GM12892 (cell line): ENCODE measurements at regions not wholly inside any gene's neighbourhood (a gene's known extent, or its start where the extent isn't known, plus 50 kb on each side); places are given as distances from the start of the nearest gene placed in this dataset.

Source experiments
- DNase-seq: peaks from one replicate; pipeline ENCODE4 v3.0.0; 2011; ENCODE audit not compliant: insufficient read length
- FAIRE-seq: peaks from 2 replicates; lab custom pipeline; 2011; peaks lifted over from hg19 to GRCh38; lab: Jason Lieb, UNC
- POLR2A ChIP-seq: IDR thresholded peaks from 2 replicates; pipeline ENCODE4 v1.6.1; 2011; ENCODE audit warnings: low read depth, low read length, control low read depth
- POLR2AphosphoS5 ChIP-seq: IDR thresholded peaks from 2 replicates; pipeline ENCODE4 v1.6.1; 2011; ENCODE audit warnings: low read depth, low read length, control low read depth
- TAF1 ChIP-seq: IDR thresholded peaks from 2 replicates; pipeline ENCODE4 v1.6.1; 2011; ENCODE audit warnings: low read depth, mild to moderate bottlenecking, control low read depth, low read length, borderline replicate concordance

GRCh38 chr1:91608876-91609275, 108.2 kb downstream of the CDC7 start:
- TF ChIP-seq POLR2AphosphoS5 (no peak), TAF1 (no peak), POLR2A (no peak)
- DNase-seq: no peak
- FAIRE-seq: no peak

- TF ChIP-seq POLR2A (no peak), TAF1 (no peak), POLR2AphosphoS5 (no peak)
- DNase-seq (no peak), FAIRE-seq (no peak)
These were observed 108.9 kb downstream of the CDC7 start for GRCh38 chr1:91609551-91609950.

GRCh38 chr1:91610102-91610501, 109.5 kb downstream of the CDC7 start:
- TF ChIP-seq TAF1 (no peak), POLR2A (no peak), POLR2AphosphoS5 (no peak)
- FAIRE-seq (no peak), DNase-seq (no peak)

GRCh38 chr1:91610789-91611188, 110.1 kb downstream of the CDC7 start:
- DNase-seq (no peak), FAIRE-seq (no peak)
- no peak for TF ChIP-seq TAF1
- no peak for TF ChIP-seq POLR2A
- no peak for TF ChIP-seq POLR2AphosphoS5

GRCh38 chr1:91611483-91611917, 110.8 kb downstream of the CDC7 start:
- no peak for FAIRE-seq

GRCh38 chr1:91613595-91613994, 112.9 kb downstream of the CDC7 start:
- TF ChIP-seq POLR2A: no peak
- TF ChIP-seq TAF1: no peak
- no peak for TF ChIP-seq POLR2AphosphoS5
- no peak for DNase-seq
- FAIRE-seq: no peak

More at GRCh38 chr1:91611483-91611917, 110.8 kb downstream of the CDC7 start:
- TF ChIP-seq TAF1: no peak
- no peak for TF ChIP-seq POLR2A
- no peak for TF ChIP-seq POLR2AphosphoS5
- DNase-seq: no peak

- no peak for TF ChIP-seq TAF1
- TF ChIP-seq POLR2AphosphoS5: no peak
- TF ChIP-seq POLR2A: no peak
- DNase-seq: no peak
- FAIRE-seq: no peak
These were observed 116.1 kb downstream of the CDC7 start for GRCh38 chr1:91616712-91617111.

- TF ChIP-seq POLR2A (no peak), POLR2AphosphoS5 (no peak), TAF1 (no peak)
- peak; percentile 33 for FAIRE-seq
- DNase-seq: no peak
These were observed 116.7 kb downstream of the CDC7 start for GRCh38 chr1:91617285-91617765.

- FAIRE-seq: no peak
- TF ChIP-seq POLR2A (no peak), TAF1 (no peak), POLR2AphosphoS5 (no peak)
- no peak for DNase-seq
These were observed 119.2 kb downstream of the CDC7 start for GRCh38 chr1:91619881-91620280.

GRCh38 chr1:91621360-91621759, 120.7 kb downstream of the CDC7 start:
- no peak for FAIRE-seq
- no peak for TF ChIP-seq TAF1
- no peak for TF ChIP-seq POLR2A
- TF ChIP-seq POLR2AphosphoS5: no peak
- no peak for DNase-seq

- FAIRE-seq (no peak), DNase-seq (no peak)
- TF ChIP-seq TAF1 (no peak), POLR2AphosphoS5 (no peak), POLR2A (no peak)
These were observed 121.3 kb downstream of the CDC7 start for GRCh38 chr1:91621907-91622306.

- no peak for TF ChIP-seq TAF1
- no peak for TF ChIP-seq POLR2AphosphoS5
- no peak for TF ChIP-seq POLR2A
- no peak for DNase-seq
- FAIRE-seq: no peak
These were observed 122.0 kb downstream of the CDC7 start for GRCh38 chr1:91622616-91623015.
